ENCODE measurements at regions not wholly inside any gene's neighbourhood (a gene's known extent, or its start where the extent isn't known, plus 50 kb on each side); places are given as distances from the start of the nearest gene placed in this dataset.

DNA sequence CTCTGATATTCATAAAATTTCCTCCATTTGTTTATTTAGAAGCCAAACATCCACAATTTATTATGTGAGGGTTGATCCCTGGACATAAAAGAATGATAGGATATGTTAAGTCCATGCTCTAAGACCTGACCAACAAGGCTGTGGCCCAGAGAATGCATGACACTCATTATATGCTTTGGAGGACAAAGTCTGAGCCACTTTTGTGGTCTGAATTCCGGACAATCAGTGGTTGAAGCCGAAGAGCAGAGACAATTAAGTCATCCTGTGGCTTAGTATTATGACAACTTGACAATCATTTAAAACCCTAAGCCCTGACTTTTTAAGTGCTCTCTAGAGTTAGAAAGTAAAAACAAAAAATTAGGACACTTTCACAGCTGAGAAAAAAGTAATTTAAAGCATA, 483.3 kb downstream of the PLCL1 start:
- H3K4me2 ChIP-seq (ENCODE audit: low read length) = no peak overlapping the region
- no peak overlapping the region for H2AFZ ChIP-seq (ENCODE audit: low read length)
- no peaks in the 10 kb centered on the region for H3K36me3 ChIP-seq (ENCODE audit: insufficient read depth, low read length)

DNA sequence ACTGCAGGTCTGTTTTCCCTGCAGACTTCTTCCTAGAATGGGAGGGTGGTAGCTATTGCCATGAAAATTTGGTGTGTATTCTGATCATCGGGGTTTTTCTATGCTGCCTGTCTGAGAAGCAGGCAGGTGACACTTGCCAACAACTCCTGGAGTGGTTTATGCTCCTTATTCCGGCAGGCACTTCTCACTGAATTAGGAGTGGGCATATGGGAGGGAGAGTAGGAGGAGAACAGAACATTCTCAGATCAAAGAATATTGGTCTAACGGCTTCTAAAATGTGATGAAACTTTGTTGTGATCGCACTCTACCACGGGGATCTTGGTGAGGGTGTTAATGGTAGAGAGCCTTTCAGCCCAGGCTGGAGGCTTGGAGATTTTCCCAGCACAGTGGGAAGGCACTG, 480.8 kb downstream of the PLCL1 start:
- no peak overlapping the region for H3K4me2 ChIP-seq (ENCODE audit: low read length)
- no peaks in the 10 kb centered on the region for H3F3A ChIP-seq (ENCODE audit: insufficient read depth, low read length)
- no peak overlapping the region for H3K27ac ChIP-seq (ENCODE audit: low read depth, low read length, poor library complexity, severe bottlenecking)
- no peak overlapping the region for H3K9ac ChIP-seq (ENCODE audit: low read length)
- H3K36me3 ChIP-seq (ENCODE audit: insufficient read depth, low read length) = no peaks in the 10 kb centered on the region
- H3K4me1 ChIP-seq (ENCODE audit: insufficient read depth, low read length, severe bottlenecking) = no peaks in the 10 kb centered on the region
- no peaks in the 10 kb centered on the region for H3K9me3 ChIP-seq (ENCODE audit: low read length)
- no peaks in the 10 kb centered on the region for H3K9me2 ChIP-seq (ENCODE audit: low read depth, low read length)
- no peaks in the 10 kb centered on the region for H3K79me2 ChIP-seq (ENCODE audit: insufficient read depth, low read length)
- H2AFZ ChIP-seq (ENCODE audit: low read length) = no peak overlapping the region
- no peaks in the 10 kb centered on the region for H3K27me3 ChIP-seq (ENCODE audit: insufficient read depth, low read length)
- H3K4me3 ChIP-seq (ENCODE audit: low read depth, low read length, poor library complexity, severe bottlenecking) = no peak overlapping the region
- TF ChIP-seq EZH2 (IDR thresholded peaks at IDR 0.05; ENCODE audit: borderline replicate concordance, low read length) = no peak
- TF ChIP-seq, protein P1, sequence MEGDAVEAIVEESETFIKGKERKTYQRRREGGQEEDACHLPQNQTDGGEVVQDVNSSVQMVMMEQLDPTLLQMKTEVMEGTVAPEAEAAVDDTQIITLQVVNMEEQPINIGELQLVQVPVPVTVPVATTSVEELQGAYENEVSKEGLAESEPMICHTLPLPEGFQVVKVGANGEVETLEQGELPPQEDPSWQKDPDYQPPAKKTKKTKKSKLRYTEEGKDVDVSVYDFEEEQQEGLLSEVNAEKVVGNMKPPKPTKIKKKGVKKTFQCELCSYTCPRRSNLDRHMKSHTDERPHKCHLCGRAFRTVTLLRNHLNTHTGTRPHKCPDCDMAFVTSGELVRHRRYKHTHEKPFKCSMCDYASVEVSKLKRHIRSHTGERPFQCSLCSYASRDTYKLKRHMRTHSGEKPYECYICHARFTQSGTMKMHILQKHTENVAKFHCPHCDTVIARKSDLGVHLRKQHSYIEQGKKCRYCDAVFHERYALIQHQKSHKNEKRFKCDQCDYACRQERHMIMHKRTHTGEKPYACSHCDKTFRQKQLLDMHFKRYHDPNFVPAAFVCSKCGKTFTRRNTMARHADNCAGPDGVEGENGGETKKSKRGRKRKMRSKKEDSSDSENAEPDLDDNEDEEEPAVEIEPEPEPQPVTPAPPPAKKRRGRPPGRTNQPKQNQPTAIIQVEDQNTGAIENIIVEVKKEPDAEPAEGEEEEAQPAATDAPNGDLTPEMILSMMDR (IDR thresholded peaks at IDR 0.05; ENCODE audit: low read length) = no peak
- no peaks in the 10 kb centered on the region for H4K20me1 ChIP-seq (ENCODE audit: insufficient read depth, low read length)

More for the DNA sequence above, 483.3 kb downstream of the PLCL1 start:
- Histone ChIP-seq H3K79me2 (ENCODE audit: insufficient read depth, low read length) (no peaks in the 10 kb centered on the region), H3K9me2 (ENCODE audit: low read depth, low read length) (no peaks in the 10 kb centered on the region), H3K9ac (ENCODE audit: low read length) (no peak overlapping the region), H3F3A (ENCODE audit: insufficient read depth, low read length) (no peaks in the 10 kb centered on the region), H3K27ac (ENCODE audit: low read depth, low read length, poor library complexity, severe bottlenecking) (no peak overlapping the region), H4K20me1 (ENCODE audit: insufficient read depth, low read length) (no peaks in the 10 kb centered on the region), H3K4me3 (ENCODE audit: low read depth, low read length, poor library complexity, severe bottlenecking) (no peak overlapping the region), H3K9me3 (ENCODE audit: low read length) (no peaks in the 10 kb centered on the region), H3K27me3 (ENCODE audit: insufficient read depth, low read length) (no peaks in the 10 kb centered on the region), H3K4me1 (ENCODE audit: insufficient read depth, low read length, severe bottlenecking) (no peaks in the 10 kb centered on the region)
- TF ChIP-seq, protein P1 (IDR thresholded peaks at IDR 0.05; ENCODE audit: low read length) = no peak
- TF ChIP-seq EZH2 (IDR thresholded peaks at IDR 0.05; ENCODE audit: borderline replicate concordance, low read length) = no peak

DNA sequence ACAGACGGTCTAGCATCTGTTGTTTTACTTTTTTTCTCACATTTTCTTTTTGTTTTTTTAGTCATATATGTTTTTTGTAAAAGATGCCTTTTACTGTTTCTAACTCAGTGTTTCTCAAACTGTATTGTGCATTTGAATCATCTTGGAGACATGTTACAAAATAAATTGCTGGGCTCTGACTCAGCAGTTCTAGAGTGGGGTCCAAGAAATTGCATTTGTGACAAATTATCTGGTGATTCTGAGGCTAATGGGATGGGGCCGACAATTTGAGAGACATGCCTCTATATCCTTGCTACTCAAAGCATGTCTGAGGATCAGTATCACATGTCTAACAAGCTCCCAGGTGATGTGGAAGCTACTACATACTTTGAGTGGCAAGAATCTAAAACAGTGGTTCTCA, 478.8 kb downstream of the PLCL1 start:
- Histone ChIP-seq H2AFZ (ENCODE audit: low read length) (no peak overlapping the region), H3K79me2 (ENCODE audit: insufficient read depth, low read length) (no peaks in the 10 kb centered on the region), H4K20me1 (ENCODE audit: insufficient read depth, low read length) (no peaks in the 10 kb centered on the region), H3K36me3 (ENCODE audit: insufficient read depth, low read length) (no peaks in the 10 kb centered on the region), H3K4me2 (ENCODE audit: low read length) (no peak overlapping the region), H3K27me3 (ENCODE audit: insufficient read depth, low read length) (no peaks in the 10 kb centered on the region), H3K9me3 (ENCODE audit: low read length) (no peaks in the 10 kb centered on the region), H3K9me2 (ENCODE audit: low read depth, low read length) (no peaks in the 10 kb centered on the region), H3F3A (ENCODE audit: insufficient read depth, low read length) (no peaks in the 10 kb centered on the region), H3K4me3 (ENCODE audit: low read depth, low read length, poor library complexity, severe bottlenecking) (no peak overlapping the region), H3K4me1 (ENCODE audit: insufficient read depth, low read length, severe bottlenecking) (no peaks in the 10 kb centered on the region), H3K9ac (ENCODE audit: low read length) (no peak overlapping the region), H3K27ac (ENCODE audit: low read depth, low read length, poor library complexity, severe bottlenecking) (no peak overlapping the region)
- TF ChIP-seq EZH2 (IDR thresholded peaks at IDR 0.05; ENCODE audit: borderline replicate concordance, low read length) = no peak
- TF ChIP-seq, protein P1 (IDR thresholded peaks at IDR 0.05; ENCODE audit: low read length) = no peak

All from OCI-LY1 (cell line).